ENCODE measurements at regions not wholly inside any gene's neighbourhood (a gene's known extent, or its start where the extent isn't known, plus 50 kb on each side); places are given as distances from the start of the nearest gene placed in this dataset.

GRCh38 chr5:137567226-137567625, 68.1 kb upstream of the SPOCK1 start:
- POLR2A ChIA-PET = no interaction called here

GRCh38 chr5:137566780-137567179, 67.7 kb upstream of the SPOCK1 start:
- CTCF ChIA-PET = no interaction called here
- POLR2A ChIA-PET = no interaction called here

More at GRCh38 chr5:137567226-137567625, 68.1 kb upstream of the SPOCK1 start:
- CTCF ChIA-PET = no interaction called here

GRCh38 chr5:137566118-137566541, 67.0 kb upstream of the SPOCK1 start:
- CTCF ChIA-PET = no interaction called here
- POLR2A ChIA-PET = no interaction called here

GRCh38 chr5:137565450-137565849, 66.3 kb upstream of the SPOCK1 start:
- ChIA-PET CTCF (interaction anchor here (0.7 kb wide), 1 partner anchor 1974 kb away, joined by 3 read pairs; no protein-coding TSS in a partner anchor), POLR2A (no interaction called here)

- ChIA-PET POLR2A (no interaction called here), CTCF (no interaction called here)
Measured at GRCh38 chr5:137564398-137564961, 65.4 kb upstream of the SPOCK1 start.

- POLR2A ChIA-PET = no interaction called here
- CTCF ChIA-PET = no interaction called here
Measured at GRCh38 chr5:137563646-137564397, 64.7 kb upstream of the SPOCK1 start.

- CTCF ChIA-PET = interaction anchor here (0.9 kb wide), 1 partner anchor 10 kb away, joined by 3 read pairs; no protein-coding TSS in a partner anchor
- POLR2A ChIA-PET = no interaction called here
Measured at GRCh38 chr5:137563301-137563645, 64.1 kb upstream of the SPOCK1 start.

- ChIA-PET CTCF (no interaction called here), POLR2A (no interaction called here)
Measured at GRCh38 chr5:137561608-137562007, 62.5 kb upstream of the SPOCK1 start.

GRCh38 chr5:137560420-137560819, 61.3 kb upstream of the SPOCK1 start:
- CTCF ChIA-PET = no interaction called here
- POLR2A ChIA-PET = no interaction called here

All from activated CD8-positive, alpha-beta memory T cell treated with anti-CD3 and anti-CD28 coated beads for 36 hours (primary cell).